ENCODE measurements at regions not wholly inside any gene's neighbourhood (a gene's known extent, or its start where the extent isn't known, plus 50 kb on each side); places are given as distances from the start of the nearest gene placed in this dataset.

DNA sequence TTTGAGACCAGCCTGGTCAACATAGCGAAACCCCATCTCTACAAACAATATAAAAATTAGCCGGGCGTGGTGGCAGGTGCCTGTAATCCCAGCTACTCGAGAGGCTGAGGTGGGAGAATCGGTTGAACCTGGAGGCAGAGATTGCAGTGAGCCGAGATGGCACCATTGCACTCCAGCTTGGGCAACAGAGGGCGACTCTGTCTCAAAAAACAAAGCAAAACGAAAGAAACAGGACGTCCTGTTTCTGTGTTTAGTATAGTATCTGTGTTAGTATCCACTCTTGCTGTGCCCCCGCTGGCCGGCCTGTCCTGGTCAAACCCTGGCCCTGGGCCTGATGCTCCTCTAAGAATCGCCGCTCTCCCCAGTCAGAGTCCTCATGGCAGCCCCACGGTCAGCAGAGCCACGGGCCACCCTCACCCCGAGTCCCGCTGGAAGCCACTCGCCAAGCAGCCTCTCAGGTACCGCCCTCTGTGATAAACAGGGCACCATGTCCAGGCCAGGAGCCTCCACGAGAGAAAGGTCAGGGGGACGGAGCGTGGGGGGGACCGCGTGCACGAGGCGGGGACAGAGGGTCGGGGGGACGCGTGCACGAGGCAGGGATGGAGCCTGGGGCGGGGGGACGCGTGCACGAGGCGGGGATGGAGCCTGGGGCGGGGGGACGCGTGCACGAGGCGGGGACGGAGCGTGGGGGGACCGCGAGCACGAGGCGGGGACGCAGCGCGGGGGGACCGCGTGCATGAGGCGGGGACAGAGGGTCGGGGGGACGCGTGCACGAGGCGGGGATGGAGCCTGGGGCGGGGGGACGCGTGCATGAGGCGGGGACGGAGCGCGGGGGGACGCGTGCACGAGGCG lies 384.5 kb downstream of the SMOC2 start:
- H3K4me3 ChIP-seq (ENCODE audit: low read length in 2 of 2), result no peak overlapping the region
- no peaks in the 10 kb centered on the region for H3K9me3 ChIP-seq (ENCODE audit: control insufficient read depth in 2 of 2, low read length in 2 of 2)
- no peaks in the 10 kb centered on the region for H3K27me3 ChIP-seq (ENCODE audit: control insufficient read depth in 2 of 2, insufficient read depth in 2 of 2, low read length in 2 of 2)
- no peak overlapping the region for H3K27ac ChIP-seq (ENCODE audit: low read depth in 2 of 2, low read length in 2 of 2)
- H3K9ac ChIP-seq (ENCODE audit: low read depth in 1 of 2, low read length in 2 of 2), result no peak overlapping the region
- H3K36me3 ChIP-seq (ENCODE audit: control insufficient read depth in 2 of 2, insufficient read depth in 2 of 2, low read length in 2 of 2), result no peaks in the 10 kb centered on the region
- H3K4me1 ChIP-seq (ENCODE audit: control insufficient read depth in 2 of 2, insufficient read depth in 2 of 2, low read length in 2 of 2), result no peaks in the 10 kb centered on the region

DNA sequence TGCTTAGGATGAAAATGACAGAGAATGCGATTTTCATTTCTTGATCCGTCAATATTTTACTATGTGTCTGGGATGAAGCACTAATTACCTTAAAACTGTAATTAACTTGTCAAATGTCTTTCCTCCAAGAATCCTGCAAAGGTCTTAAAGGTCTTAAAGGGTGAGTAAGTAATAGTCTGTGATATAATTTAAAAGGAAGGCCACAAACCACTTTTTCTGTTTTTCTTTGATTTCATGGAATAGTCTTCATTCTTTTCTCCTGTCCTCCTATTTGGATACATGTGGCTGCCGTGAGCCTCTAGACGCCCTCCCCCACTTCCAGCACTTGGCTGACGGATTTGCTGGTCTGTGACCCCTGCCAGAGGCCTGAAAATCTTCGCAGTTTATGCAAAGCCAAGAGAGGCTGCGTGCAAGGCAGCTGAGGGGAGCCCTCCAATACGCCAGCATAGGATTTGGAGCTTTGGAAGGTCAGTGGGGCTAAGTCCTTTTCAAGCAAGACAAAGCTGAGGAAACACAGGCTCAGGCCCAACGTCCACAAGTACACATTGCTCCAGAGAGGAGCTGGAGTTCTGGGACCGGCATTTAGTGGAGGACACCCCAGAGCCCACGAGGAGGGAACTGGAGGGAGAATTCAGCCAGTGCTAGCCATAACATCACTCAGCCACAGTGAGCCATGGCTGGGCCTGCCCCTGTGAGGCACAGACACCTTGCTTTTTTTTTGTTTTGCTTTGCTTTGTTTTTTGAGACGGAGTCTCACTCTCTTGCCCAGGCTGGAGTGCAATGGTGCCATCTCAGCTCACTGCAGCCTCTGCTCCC lies 382.6 kb downstream of the SMOC2 start:
- no peak overlapping the region for H3K27ac ChIP-seq (ENCODE audit: low read depth in 2 of 2, low read length in 2 of 2)
- H3K9me3 ChIP-seq (ENCODE audit: control insufficient read depth in 2 of 2, low read length in 2 of 2), result no peaks in the 10 kb centered on the region
- H3K27me3 ChIP-seq (ENCODE audit: control insufficient read depth in 2 of 2, insufficient read depth in 2 of 2, low read length in 2 of 2), result no peaks in the 10 kb centered on the region
- no peak overlapping the region for H3K4me3 ChIP-seq (ENCODE audit: low read length in 2 of 2)
- no peaks in the 10 kb centered on the region for H3K4me1 ChIP-seq (ENCODE audit: control insufficient read depth in 2 of 2, insufficient read depth in 2 of 2, low read length in 2 of 2)
- no peak overlapping the region for H3K9ac ChIP-seq (ENCODE audit: low read depth in 1 of 2, low read length in 2 of 2)
- no peaks in the 10 kb centered on the region for H3K36me3 ChIP-seq (ENCODE audit: control insufficient read depth in 2 of 2, insufficient read depth in 2 of 2, low read length in 2 of 2)

DNA sequence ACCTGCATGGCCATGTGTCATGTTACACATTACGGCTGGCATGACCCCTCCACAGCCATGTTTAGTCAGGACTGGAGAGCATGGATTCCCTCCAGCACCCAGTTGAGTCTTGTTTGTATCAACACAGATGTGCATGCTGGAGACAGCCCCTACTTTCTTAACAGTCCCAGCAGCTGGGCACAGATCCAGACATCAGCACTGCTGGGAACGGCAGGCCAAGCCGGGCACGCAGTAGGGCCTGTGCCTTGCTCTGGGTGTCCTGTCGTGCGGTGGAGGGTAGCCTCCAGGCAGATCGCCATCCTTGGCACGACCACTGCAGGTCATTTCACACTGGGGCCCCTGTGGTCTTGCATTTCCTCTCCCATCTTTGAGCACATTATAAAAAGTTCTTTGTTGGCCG lies 381.4 kb downstream of the SMOC2 start:
- Histone ChIP-seq H3K27me3 (ENCODE audit: control insufficient read depth in 2 of 2, insufficient read depth in 2 of 2, low read length in 2 of 2) (no peaks in the 10 kb centered on the region), H3K36me3 (ENCODE audit: control insufficient read depth in 2 of 2, insufficient read depth in 2 of 2, low read length in 2 of 2) (no peaks in the 10 kb centered on the region), H3K9ac (ENCODE audit: low read depth in 1 of 2, low read length in 2 of 2) (no peak overlapping the region), H3K9me3 (ENCODE audit: control insufficient read depth in 2 of 2, low read length in 2 of 2) (peaks cover 0 to 3% of the 10 kb centered on the region in 2 donors), H3K4me1 (ENCODE audit: control insufficient read depth in 2 of 2, insufficient read depth in 2 of 2, low read length in 2 of 2) (no peaks in the 10 kb centered on the region), H3K27ac (ENCODE audit: low read depth in 2 of 2, low read length in 2 of 2) (no peak overlapping the region), H3K4me3 (ENCODE audit: low read length in 2 of 2) (no peak overlapping the region)

DNA sequence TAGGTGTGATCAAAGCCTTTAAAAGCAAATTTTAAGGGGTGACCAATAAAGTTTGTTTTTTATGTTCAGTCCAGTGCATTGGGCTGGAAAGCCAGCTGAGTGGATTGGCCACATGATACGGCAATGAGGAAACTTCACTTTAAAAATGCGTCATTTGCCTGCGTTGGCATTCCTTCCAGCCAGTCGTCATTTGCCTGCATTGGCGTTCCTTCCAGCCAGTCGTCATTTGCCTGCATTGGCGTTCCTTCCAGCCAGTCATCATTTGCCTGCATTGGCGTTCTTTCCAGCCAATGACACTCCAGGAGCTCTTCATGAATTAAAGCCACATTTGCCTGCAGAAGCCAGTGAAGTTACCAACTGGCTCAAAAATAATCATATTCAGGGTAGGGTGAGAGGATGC lies 378.6 kb downstream of the SMOC2 start:
- Histone ChIP-seq H3K9me3 (ENCODE audit: control insufficient read depth in 2 of 2, low read length in 2 of 2) (peaks cover 0 to 3% of the 10 kb centered on the region in 2 donors), H3K9ac (ENCODE audit: low read depth in 1 of 2, low read length in 2 of 2) (no peak overlapping the region), H3K36me3 (ENCODE audit: control insufficient read depth in 2 of 2, insufficient read depth in 2 of 2, low read length in 2 of 2) (no peaks in the 10 kb centered on the region), H3K27me3 (ENCODE audit: control insufficient read depth in 2 of 2, insufficient read depth in 2 of 2, low read length in 2 of 2) (no peaks in the 10 kb centered on the region), H3K27ac (ENCODE audit: low read depth in 2 of 2, low read length in 2 of 2) (no peak overlapping the region), H3K4me3 (ENCODE audit: low read length in 2 of 2) (no peak overlapping the region), H3K4me1 (ENCODE audit: control insufficient read depth in 2 of 2, insufficient read depth in 2 of 2, low read length in 2 of 2) (no peaks in the 10 kb centered on the region)

DNA sequence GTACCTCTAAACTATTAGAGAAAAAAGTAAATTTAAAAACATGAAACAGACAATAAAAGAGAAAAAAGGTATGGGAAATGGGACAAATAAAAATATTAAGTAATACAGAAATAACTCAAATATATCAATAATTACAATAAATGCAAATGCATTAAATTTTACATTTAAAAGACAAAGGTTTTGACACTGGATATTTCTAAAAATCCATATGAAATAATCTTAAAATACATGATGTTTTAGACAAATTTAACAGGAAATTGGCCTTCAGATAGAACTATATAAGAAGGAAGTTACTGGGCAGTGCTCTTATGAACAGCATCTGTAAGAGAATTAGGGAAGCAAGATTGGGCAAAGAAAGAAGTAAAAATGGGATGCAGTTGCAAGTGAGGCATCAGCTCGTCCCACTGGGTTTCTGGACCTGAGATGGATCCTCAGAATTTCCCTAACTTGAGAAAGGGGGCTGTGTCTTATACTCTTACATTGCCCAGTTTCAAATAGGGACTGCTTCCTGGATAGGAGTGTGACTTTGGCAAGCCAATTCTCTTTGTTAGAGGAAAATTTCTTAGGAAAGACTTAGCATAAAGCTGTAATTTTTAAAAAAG lies 376.7 kb downstream of the SMOC2 start:
- H3K9me3 ChIP-seq (ENCODE audit: control insufficient read depth in 2 of 2, low read length in 2 of 2), result peaks cover 0 to 3% of the 10 kb centered on the region in 2 donors
- no peaks in the 10 kb centered on the region for H3K27me3 ChIP-seq (ENCODE audit: control insufficient read depth in 2 of 2, insufficient read depth in 2 of 2, low read length in 2 of 2)
- no peak overlapping the region for H3K27ac ChIP-seq (ENCODE audit: low read depth in 2 of 2, low read length in 2 of 2)
- H3K36me3 ChIP-seq (ENCODE audit: control insufficient read depth in 2 of 2, insufficient read depth in 2 of 2, low read length in 2 of 2), result no peaks in the 10 kb centered on the region
- no peak overlapping the region for H3K4me3 ChIP-seq (ENCODE audit: low read length in 2 of 2)
- H3K9ac ChIP-seq (ENCODE audit: low read depth in 1 of 2, low read length in 2 of 2), result no peak overlapping the region
- H3K4me1 ChIP-seq (ENCODE audit: control insufficient read depth in 2 of 2, insufficient read depth in 2 of 2, low read length in 2 of 2), result no peaks in the 10 kb centered on the region

DNA sequence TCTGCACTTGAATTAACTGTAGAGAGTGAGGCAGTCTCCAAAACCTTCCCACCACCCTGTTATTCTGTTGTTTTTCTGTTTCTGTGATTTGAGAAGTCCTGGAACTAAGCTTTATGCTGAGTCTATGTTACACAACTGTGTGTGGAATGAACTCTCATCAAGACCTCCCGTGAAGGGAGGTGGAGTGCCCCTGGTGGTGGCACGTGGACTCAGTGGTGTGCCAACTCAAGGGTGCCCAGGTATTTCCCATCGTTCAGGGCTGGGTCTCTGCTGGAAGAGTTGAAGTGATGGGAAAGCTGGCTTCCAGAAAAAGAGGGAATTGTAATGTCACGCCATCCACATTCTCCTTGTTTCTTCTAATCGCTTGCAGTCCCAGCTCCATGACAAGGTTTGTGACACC lies 374.2 kb downstream of the SMOC2 start:
- no peak overlapping the region for H3K4me3 ChIP-seq (ENCODE audit: low read length in 2 of 2)
- no peak overlapping the region for H3K27ac ChIP-seq (ENCODE audit: low read depth in 2 of 2, low read length in 2 of 2)
- H3K4me1 ChIP-seq (ENCODE audit: control insufficient read depth in 2 of 2, insufficient read depth in 2 of 2, low read length in 2 of 2), result no peaks in the 10 kb centered on the region
- H3K9me3 ChIP-seq (ENCODE audit: control insufficient read depth in 2 of 2, low read length in 2 of 2), result peaks cover 0 to 3% of the 10 kb centered on the region in 2 donors
- H3K9ac ChIP-seq (ENCODE audit: low read depth in 1 of 2, low read length in 2 of 2), result no peak overlapping the region
- no peaks in the 10 kb centered on the region for H3K27me3 ChIP-seq (ENCODE audit: control insufficient read depth in 2 of 2, insufficient read depth in 2 of 2, low read length in 2 of 2)
- H3K36me3 ChIP-seq (ENCODE audit: control insufficient read depth in 2 of 2, insufficient read depth in 2 of 2, low read length in 2 of 2), result no peaks in the 10 kb centered on the region

DNA sequence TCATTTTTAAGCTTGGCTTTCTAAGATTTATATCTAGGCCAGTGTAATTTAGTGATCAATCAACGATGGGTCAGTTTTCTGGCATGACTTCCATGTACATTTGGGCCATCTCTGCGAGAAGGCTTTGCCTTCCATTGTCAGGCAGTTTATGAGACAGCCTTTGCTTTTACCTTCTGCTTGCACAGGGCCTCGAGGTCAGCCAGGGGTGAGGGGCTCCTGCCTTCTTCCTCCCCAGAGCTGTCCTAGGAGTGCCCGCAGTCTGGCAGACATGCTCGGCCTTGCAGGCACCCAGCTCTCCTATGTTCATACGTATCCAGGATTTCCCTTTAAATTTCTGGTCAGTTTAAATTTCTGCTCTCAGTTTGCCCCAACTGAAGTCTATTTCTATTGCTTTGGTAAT lies 367.2 kb downstream of the SMOC2 start:
- Histone ChIP-seq H3K4me1 (ENCODE audit: control insufficient read depth in 2 of 2, insufficient read depth in 2 of 2, low read length in 2 of 2) (no peaks in the 10 kb centered on the region), H3K4me3 (ENCODE audit: low read length in 2 of 2) (no peak overlapping the region), H3K27ac (ENCODE audit: low read depth in 2 of 2, low read length in 2 of 2) (no peak overlapping the region), H3K36me3 (ENCODE audit: control insufficient read depth in 2 of 2, insufficient read depth in 2 of 2, low read length in 2 of 2) (no peaks in the 10 kb centered on the region), H3K9ac (ENCODE audit: low read depth in 1 of 2, low read length in 2 of 2) (no peak overlapping the region), H3K27me3 (ENCODE audit: control insufficient read depth in 2 of 2, insufficient read depth in 2 of 2, low read length in 2 of 2) (no peaks in the 10 kb centered on the region), H3K9me3 (ENCODE audit: control insufficient read depth in 2 of 2, low read length in 2 of 2) (no peaks in the 10 kb centered on the region)

DNA sequence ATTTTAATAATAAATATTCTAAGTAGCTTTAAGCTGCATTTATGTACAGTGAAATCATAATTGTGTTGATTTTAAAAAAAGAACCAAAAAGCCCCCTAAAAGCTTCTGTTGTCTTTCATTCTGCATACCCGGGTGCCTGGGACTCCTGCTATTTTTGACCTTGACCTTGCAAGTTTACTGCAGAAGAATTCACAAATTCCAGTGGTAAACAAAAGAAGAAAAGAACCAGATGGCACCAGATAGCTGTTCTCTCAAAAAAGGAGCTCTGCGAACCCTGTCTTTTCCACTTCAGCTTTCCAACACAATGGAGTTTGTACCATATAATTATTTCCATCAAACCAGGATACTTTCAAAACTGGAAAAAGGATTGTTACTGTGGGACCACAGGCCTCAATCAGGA lies 363.3 kb downstream of the SMOC2 start:
- no peak overlapping the region for H3K4me3 ChIP-seq (ENCODE audit: low read length in 2 of 2)
- no peaks in the 10 kb centered on the region for H3K27me3 ChIP-seq (ENCODE audit: control insufficient read depth in 2 of 2, insufficient read depth in 2 of 2, low read length in 2 of 2)
- no peak overlapping the region for H3K27ac ChIP-seq (ENCODE audit: low read depth in 2 of 2, low read length in 2 of 2)
- H3K9me3 ChIP-seq (ENCODE audit: control insufficient read depth in 2 of 2, low read length in 2 of 2), result no peaks in the 10 kb centered on the region
- H3K9ac ChIP-seq (ENCODE audit: low read depth in 1 of 2, low read length in 2 of 2), result no peak overlapping the region
- H3K36me3 ChIP-seq (ENCODE audit: control insufficient read depth in 2 of 2, insufficient read depth in 2 of 2, low read length in 2 of 2), result no peaks in the 10 kb centered on the region
- no peaks in the 10 kb centered on the region for H3K4me1 ChIP-seq (ENCODE audit: control insufficient read depth in 2 of 2, insufficient read depth in 2 of 2, low read length in 2 of 2)

DNA sequence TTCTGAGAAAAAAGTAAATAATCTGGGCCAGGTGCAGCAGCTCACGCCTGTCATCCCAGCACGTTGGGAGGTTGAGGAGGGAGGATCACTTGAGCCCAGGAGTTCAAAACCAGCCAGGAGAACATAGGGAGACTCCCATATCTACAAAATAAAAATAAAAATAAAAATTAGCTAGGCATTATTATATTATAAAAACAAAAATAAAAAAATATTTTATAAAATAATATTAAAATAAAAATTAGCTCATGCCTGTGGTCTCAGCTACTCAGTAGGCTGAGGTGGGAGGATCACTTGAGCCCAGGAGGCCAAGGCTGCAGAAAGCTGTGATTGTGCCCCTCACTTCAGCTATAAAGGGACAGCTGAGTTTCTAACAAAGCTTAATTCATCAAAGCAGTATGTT lies 362.9 kb downstream of the SMOC2 start:
- no peaks in the 10 kb centered on the region for H3K27me3 ChIP-seq (ENCODE audit: control insufficient read depth in 2 of 2, insufficient read depth in 2 of 2, low read length in 2 of 2)
- no peak overlapping the region for H3K27ac ChIP-seq (ENCODE audit: low read depth in 2 of 2, low read length in 2 of 2)
- H3K4me1 ChIP-seq (ENCODE audit: control insufficient read depth in 2 of 2, insufficient read depth in 2 of 2, low read length in 2 of 2), result no peaks in the 10 kb centered on the region
- H3K4me3 ChIP-seq (ENCODE audit: low read length in 2 of 2), result no peak overlapping the region
- no peak overlapping the region for H3K9ac ChIP-seq (ENCODE audit: low read depth in 1 of 2, low read length in 2 of 2)
- H3K36me3 ChIP-seq (ENCODE audit: control insufficient read depth in 2 of 2, insufficient read depth in 2 of 2, low read length in 2 of 2), result no peaks in the 10 kb centered on the region
- no peaks in the 10 kb centered on the region for H3K9me3 ChIP-seq (ENCODE audit: control insufficient read depth in 2 of 2, low read length in 2 of 2)

DNA sequence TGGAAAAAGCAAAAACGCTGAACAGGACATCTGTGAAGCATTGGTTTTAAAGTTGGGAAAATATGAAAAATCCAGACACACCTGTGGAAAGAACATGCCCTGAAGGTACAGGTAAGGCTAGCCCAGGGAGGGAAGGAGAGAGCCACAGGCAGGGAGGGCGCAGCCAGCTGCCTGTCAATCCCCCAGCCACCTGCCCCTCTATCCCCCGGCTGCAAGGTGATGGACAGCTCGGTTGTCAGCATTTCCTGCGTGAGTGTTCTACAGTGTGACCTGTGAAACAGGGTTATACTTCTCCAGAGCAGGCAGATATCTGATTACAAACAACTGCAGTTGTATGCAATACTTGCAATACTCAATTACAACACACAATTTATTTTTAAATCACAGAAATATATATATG lies 358.1 kb downstream of the SMOC2 start:
- no peaks in the 10 kb centered on the region for H3K4me1 ChIP-seq (ENCODE audit: control insufficient read depth in 2 of 2, insufficient read depth in 2 of 2, low read length in 2 of 2)
- H3K27me3 ChIP-seq (ENCODE audit: control insufficient read depth in 2 of 2, insufficient read depth in 2 of 2, low read length in 2 of 2), result no peaks in the 10 kb centered on the region
- no peaks in the 10 kb centered on the region for H3K9me3 ChIP-seq (ENCODE audit: control insufficient read depth in 2 of 2, low read length in 2 of 2)
- H3K27ac ChIP-seq (ENCODE audit: low read depth in 2 of 2, low read length in 2 of 2), result no peak overlapping the region
- H3K4me3 ChIP-seq (ENCODE audit: low read length in 2 of 2), result no peak overlapping the region
- no peak overlapping the region for H3K9ac ChIP-seq (ENCODE audit: low read depth in 1 of 2, low read length in 2 of 2)
- H3K36me3 ChIP-seq (ENCODE audit: control insufficient read depth in 2 of 2, insufficient read depth in 2 of 2, low read length in 2 of 2), result no peaks in the 10 kb centered on the region
